NCI-H146 treated with DMSO at 0.1 percent for 48 hours (cell line): ENCODE measurements at regions not wholly inside any gene's neighbourhood (a gene's known extent, or its start where the extent isn't known, plus 50 kb on each side); places are given as distances from the start of the nearest gene placed in this dataset.

Source experiments
- DNase-seq: peaks from one replicate; lab custom pipeline; 2025; ENCODE audit not compliant: unreplicated experiment; lab: John Stamatoyannopoulos, UW

GRCh38 chr4:179492260-179493080, 2050.2 kb upstream of the AGA start:
- DNase-seq = no peak

DNA sequence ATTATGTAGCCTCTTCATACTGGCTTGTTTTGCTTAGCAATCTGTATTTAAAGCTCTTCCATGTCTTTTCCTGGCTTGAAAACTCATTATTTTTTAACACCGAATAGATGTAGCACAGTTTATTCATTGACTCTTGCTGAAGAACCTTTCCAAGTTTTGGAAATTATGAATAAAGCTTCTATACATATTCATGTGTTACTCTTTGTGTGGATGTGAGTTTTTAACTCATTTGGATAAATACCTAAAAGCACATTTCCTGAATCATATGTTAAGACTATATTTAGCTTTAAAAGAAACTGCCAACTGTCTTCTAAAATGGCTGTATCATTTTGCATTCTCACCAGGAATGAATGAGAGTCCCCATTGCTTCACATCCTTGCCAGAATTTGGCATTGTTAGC, 2061.7 kb upstream of the AGA start:
- no peak for DNase-seq

GRCh38 chr4:179509489-179509888, 2067.3 kb upstream of the AGA start:
- DNase-seq = no peak

- no peak for DNase-seq
These were observed 2079.7 kb upstream of the AGA start for GRCh38 chr4:179521952-179522351.

GRCh38 chr4:179530958-179531357, 2088.7 kb upstream of the AGA start:
- DNase-seq = no peak

- no peak for DNase-seq
These were observed 2094.5 kb upstream of the AGA start for GRCh38 chr4:179536694-179537093.

- no peak for DNase-seq
These were observed 2097.4 kb upstream of the AGA start for GRCh38 chr4:179539641-179540040.

GRCh38 chr4:179543771-179544170, 2101.5 kb upstream of the AGA start:
- DNase-seq = no peak

DNA sequence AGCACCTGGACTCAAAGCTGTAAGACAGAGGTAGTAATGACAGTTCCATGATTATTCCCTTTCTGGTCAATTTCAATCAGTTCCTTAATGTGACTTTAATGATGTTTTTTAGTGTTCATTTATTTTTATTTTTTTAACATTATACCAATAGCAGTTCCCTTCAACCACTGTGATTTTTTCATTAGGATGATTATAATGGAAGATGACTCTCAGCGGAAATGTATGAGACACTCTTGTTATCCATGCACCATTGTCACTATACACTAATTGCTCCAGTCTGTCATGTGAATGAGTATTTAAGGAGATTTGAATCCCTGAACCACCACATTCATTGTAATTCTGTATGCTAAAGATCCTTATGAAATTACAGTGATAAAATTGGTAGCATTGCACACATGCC, 2102.3 kb upstream of the AGA start:
- DNase-seq = no peak

- DNase-seq = no peak
These were observed 2109.9 kb upstream of the AGA start for GRCh38 chr4:179552131-179552530.

DNA sequence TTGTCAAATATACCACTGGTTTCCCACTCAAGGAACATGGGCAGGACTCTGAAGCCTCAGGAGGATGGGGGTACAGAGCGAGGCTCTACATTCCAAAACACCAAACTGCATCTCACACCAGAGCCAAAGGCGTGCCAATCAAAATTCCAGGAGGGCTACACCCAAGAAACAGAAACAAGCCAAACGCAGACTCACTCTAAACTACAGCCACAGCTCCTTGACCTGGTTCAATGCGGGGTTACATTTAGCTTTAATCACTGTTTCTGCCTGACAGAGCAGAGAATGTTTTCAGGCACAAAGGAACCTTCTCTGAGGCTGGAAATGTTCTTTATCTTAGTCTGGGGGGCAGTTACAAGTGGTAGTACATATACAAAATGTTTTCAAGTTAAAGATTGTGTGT, 2121.5 kb upstream of the AGA start:
- DNase-seq = no peak

- no peak for DNase-seq
These were observed 2127.3 kb upstream of the AGA start for GRCh38 chr4:179569549-179569948.

DNA sequence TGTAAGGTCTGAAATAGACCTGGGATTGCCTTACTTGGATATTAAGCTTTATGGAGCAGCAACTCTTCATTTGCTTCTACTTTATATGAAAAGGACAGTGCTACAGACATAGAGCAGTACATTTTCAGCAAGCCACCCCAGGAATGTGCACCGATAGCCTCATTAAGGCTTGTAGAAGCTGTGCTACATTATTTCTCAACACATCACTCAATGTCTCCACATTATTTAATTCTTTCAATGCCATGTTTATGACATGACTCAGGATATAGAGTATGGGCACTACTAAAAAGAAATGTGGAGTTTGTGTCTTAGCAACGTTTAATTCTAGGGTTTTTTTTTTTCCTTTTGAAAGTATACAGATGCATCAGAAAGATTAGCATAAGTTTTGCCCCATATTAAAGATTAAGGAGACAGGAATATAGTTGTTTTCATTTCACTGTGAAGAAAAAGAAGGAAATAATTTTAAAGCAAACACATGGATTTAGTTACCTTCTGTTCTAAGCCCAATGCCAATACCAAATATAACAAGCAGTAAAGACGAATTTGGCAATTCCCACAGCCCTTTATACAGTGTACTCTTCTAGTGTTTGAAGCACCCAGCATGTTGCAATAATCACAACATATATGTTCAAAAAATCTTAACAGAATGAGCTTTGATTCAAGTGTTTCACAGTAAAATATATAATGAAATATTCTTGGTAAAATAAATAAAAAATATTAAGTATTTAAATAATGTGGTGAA, 2140.1 kb upstream of the AGA start:
- DNase-seq = no peak

DNA sequence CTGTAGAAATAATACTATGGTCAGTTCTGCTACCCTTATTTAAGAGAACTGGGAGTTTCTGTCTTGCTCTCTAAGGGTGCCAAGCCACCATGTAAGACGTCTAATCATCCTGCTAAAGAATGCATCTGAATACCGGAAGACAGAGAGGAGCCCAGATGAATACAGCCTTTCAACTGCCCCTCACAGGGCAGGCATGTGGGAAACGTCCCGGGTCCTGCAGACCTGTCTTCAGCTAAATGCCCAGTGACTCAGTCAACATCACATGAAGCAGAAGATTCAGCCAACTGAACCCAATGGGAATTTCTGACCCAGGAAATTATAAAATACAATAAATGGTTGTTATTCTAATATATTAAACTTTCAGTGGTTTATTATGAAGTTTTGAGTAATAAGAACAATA, 2141.0 kb upstream of the AGA start:
- DNase-seq = no peak

GRCh38 chr4:179584101-179584500, 2141.9 kb upstream of the AGA start:
- no peak for DNase-seq

- no peak for DNase-seq
These were observed 2143.5 kb upstream of the AGA start for GRCh38 chr4:179585761-179586160.

DNA sequence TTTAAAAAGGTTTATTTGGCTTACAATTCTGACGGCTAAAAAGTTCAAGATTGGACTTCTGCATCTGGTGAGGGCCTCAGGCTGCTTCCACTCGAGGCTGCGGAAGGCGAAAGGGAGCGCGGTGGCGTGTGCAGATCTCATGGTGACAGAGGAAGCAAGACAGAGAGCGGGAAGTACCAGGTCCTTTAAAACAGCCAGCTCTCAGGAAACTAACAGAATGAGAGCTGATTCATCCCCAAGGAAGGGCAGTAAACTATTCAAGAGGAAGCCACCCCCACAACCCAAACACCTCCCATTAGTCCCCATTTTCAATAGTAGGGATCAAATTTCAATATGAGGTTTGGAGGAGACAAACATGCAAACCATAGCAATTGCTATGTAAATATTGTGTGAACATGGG, 2144.2 kb upstream of the AGA start:
- no peak for DNase-seq

- DNase-seq = no peak
These were observed 2153.6 kb upstream of the AGA start for GRCh38 chr4:179595671-179596410.

DNA sequence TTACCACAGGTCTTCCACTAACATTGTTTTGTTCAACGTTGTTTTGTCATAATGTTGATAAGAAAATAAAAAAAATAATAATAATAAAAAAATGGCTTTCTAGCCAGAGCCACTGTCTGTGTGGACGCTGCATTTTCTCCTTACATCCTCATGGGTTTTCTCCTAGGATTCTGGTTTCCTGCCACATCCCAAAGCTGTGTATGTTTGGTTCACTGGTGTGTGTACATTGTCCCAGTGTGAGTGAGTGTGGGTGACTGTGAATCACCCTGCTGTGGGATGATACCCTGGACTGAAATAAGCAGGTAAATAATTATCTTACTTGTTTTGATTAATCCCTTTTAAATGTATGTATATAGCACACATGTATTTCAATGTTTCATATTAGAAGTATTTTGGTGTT, 2154.4 kb upstream of the AGA start:
- DNase-seq = no peak

DNA sequence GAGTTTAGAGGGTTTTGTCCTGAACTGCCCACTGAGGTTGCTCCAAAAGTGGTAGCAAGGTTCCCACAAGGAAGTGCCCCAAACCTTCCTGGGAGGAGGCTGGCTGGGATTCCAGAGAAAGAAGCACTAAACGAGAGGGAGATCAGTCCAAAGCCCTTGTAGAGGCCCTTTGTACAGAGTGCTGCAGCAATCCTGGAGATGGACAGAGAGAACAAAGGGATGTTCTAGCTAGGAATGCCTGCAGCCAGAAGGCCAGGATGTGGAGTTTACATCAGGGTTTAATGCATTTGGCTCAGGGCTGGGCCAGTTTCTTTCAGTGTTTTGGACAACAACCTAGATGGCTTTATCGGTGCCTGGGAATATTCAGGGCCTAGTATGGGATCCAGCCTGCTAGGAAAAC, 2155.1 kb upstream of the AGA start:
- no peak for DNase-seq

GRCh38 chr4:179601671-179602070, 2159.4 kb upstream of the AGA start:
- DNase-seq = no peak

DNA sequence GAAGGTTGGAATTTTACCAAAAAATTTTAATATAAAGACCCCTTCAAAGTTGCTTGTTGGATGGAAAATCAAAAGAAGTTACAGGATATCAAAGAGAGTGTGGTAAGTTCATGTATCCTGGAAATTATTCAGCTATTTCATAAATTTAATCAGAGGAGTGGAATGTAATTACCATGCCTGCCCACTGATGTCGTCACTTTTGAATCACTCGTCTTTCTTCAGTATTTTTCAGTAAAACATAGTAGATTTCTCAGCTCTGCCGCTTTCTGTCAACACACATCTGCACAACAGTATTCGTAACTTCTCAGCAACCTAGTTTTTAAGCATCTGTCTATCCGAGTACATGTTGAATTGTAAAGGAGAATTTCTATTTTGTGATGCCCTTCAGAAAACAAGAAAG, 2163.0 kb upstream of the AGA start:
- DNase-seq = no peak
